ENCODE measurements at regions not wholly inside any gene's neighbourhood (a gene's known extent, or its start where the extent isn't known, plus 50 kb on each side); places are given as distances from the start of the nearest gene placed in this dataset.

- H3K4me2 ChIP-seq = no peak overlapping the region
- 15% methylated on average over 8 of the region's 8 CpGs for WGBS (ENCODE audit: missing lambda C conversion rate)
- CTCF ChIA-PET = no interaction called here
- H3K4me1 ChIP-seq = no peaks in the 10 kb centered on the region
- H3K27ac ChIP-seq = no peak overlapping the region
- ATAC-seq (no peak), DNase-seq (ENCODE audit: low read depth in 1 of 2, low spot score in 1 of 2) (no peak), FAIRE-seq (no peak)
- no peak for TF ChIP-seq JUN (IDR thresholded peaks at IDR 0.05)
- H3K4me3 ChIP-seq = no peak overlapping the region
- no peaks in the 10 kb centered on the region for H3K9me3 ChIP-seq
- POLR2A ChIA-PET = no interaction called here
Measured at GRCh38 chr14:84025106-84026012, 1504.6 kb upstream of the FLRT2 start.

GRCh38 chr14:84027351-84027750, 1502.6 kb upstream of the FLRT2 start:
- TF ChIP-seq E2F6 (IDR thresholded peaks at IDR 0.05; ENCODE audit: borderline replicate concordance, low read depth) = no peak
- no peak for TF ChIP-seq FOSB (CRISPR knock-in tag; IDR thresholded peaks at IDR 0.05)
- TF ChIP-seq JUNB (IDR thresholded peaks at IDR 0.05) = no peak
- ATAC-seq = no peak
- POLR2A ChIA-PET = no interaction called here
- Histone ChIP-seq H3K4me2 (no peak overlapping the region), H3K27ac (no peak overlapping the region), H3K4me1 (no peaks in the 10 kb centered on the region), H3K9me3 (no peaks in the 10 kb centered on the region), H3K4me3 (no peak overlapping the region)
- no peak for DNase-seq (ENCODE audit: low read depth in 1 of 2, low spot score in 1 of 2)
- FAIRE-seq = no peak
- CTCF ChIA-PET = no interaction called here

- Histone ChIP-seq H3K4me2 (no peak overlapping the region), H3K9me3 (no peaks in the 10 kb centered on the region), H3K4me3 (no peak overlapping the region), H3K4me1 (no peaks in the 10 kb centered on the region), H3K27ac (no peak overlapping the region)
- WGBS (ENCODE audit: missing lambda C conversion rate) = 3% methylated on average over 5 of the region's 5 CpGs
- ATAC-seq = no peak
- DNase-seq (ENCODE audit: low read depth in 1 of 2, low spot score in 1 of 2) = no peak
- ChIA-PET POLR2A (no interaction called here), CTCF (no interaction called here)
- TF ChIP-seq CBX8 (IDR thresholded peaks at IDR 0.05) (no peak), GATA3 (IDR thresholded peaks at IDR 0.05; ENCODE audit: borderline replicate concordance) (no peak), NR3C1 (IDR thresholded peaks at IDR 0.05) (no peak), MYC (IDR thresholded peaks at IDR 0.05; ENCODE audit: borderline replicate concordance, low read length) (no peak), MAX (IDR thresholded peaks at IDR 0.05) (no peak), PBX3 (IDR thresholded peaks at IDR 0.05) (no peak), TFCP2L1 (CRISPR knock-in tag; IDR thresholded peaks at IDR 0.05) (no peak), FOXS1 (CRISPR knock-in tag; IDR thresholded peaks at IDR 0.05) (no peak), TP53 (CRISPR knock-in tag; IDR thresholded peaks at IDR 0.05) (no peak), HOXA7 (CRISPR knock-in tag; IDR thresholded peaks at IDR 0.05) (no peak), PHF8 (IDR thresholded peaks at IDR 0.05; ENCODE audit: borderline replicate concordance, low read depth) (no peak), ESRRA (IDR thresholded peaks at IDR 0.05; ENCODE audit: borderline replicate concordance, low read length) (no peak), FOSB (CRISPR knock-in tag; IDR thresholded peaks at IDR 0.05) (no peak), HDAC2 (IDR thresholded peaks at IDR 0.05) (no peak), ATOH8 (CRISPR knock-in tag; IDR thresholded peaks at IDR 0.05; ENCODE audit: low read depth) (no peak), SMC3 (IDR thresholded peaks at IDR 0.05) (no peak), E2F6 (IDR thresholded peaks at IDR 0.05; ENCODE audit: borderline replicate concordance, low read depth) (no peak), CHD4 (IDR thresholded peaks at IDR 0.05; ENCODE audit: borderline replicate concordance) (no peak), BHLHE40 (IDR thresholded peaks at IDR 0.05; ENCODE audit: low read depth, low read length) (no peak)
- FAIRE-seq = no peak
Measured at GRCh38 chr14:84028080-84028604, 1501.8 kb upstream of the FLRT2 start.
